Vagina (tissue), 2 donors: ENCODE measurements at regions not wholly inside any gene's neighbourhood (a gene's known extent, or its start where the extent isn't known, plus 50 kb on each side); places are given as distances from the start of the nearest gene placed in this dataset.

ENCODE experiments used
- DNase-seq, 2 donors: peaks; one replicate each; pipeline ENCODE4 v3.0.0-alpha.2; 2017; ENCODE audit errors: extremely low spot score in 2 of 2
- H3K27ac ChIP-seq: fragments of 200-600 bp; sonication (generic); one replicate; pipeline ENCODE4 v1.5.1; 2019
- H3K27me3 ChIP-seq: fragments of 200-600 bp; sonication (generic); one replicate; pipeline ENCODE4 v1.5.1; 2019
- H3K36me3 ChIP-seq, 2 donors: fragments of 200-600 bp; sonication (generic); one replicate each; pipeline ENCODE4 v1.5.1; 2017 to 2019
- H3K4me1 ChIP-seq: fragments of 200-600 bp; sonication (generic); one replicate; pipeline ENCODE4 v1.5.1; 2019
- H3K4me3 ChIP-seq, 2 donors: fragments of 200-600 bp; sonication (generic); 1 replicate in 1 of 2; 2 replicates in 1 of 2; pipeline ENCODE4 v1.5.1; 2016 to 2019
- H3K9me3 ChIP-seq: fragments of 200-600 bp; sonication (generic); one replicate; pipeline ENCODE4 v1.5.1; 2019
- CTCF ChIP-seq, 3 experiments: fragments of 450-650 bp in 2 of 3; fragments of 200-600 bp in 1 of 3; sonication (generic) in 1 of 3; IDR thresholded peaks; one replicate each; pipeline ENCODE4 v1.5.1; 2017 to 2019; ENCODE audit warnings: antibody characterized with exemption in 3 of 3, mild to moderate bottlenecking in 2 of 3, moderate library complexity in 2 of 3
- POLR2A ChIP-seq, 2 donors: fragments of 450-650 bp; IDR thresholded peaks; one replicate each; pipeline ENCODE4 v1.6.1; 2017; ENCODE audit warnings: antibody characterized with exemption in 2 of 2, mild to moderate bottlenecking in 2 of 2, moderate library complexity in 2 of 2
- POLR2AphosphoS5 ChIP-seq, 2 donors: sonication (generic); formaldehyde crosslinking; IDR thresholded peaks; one replicate each; pipeline ENCODE4 v1.9.0; 2017; ENCODE audit warnings: antibody characterized with exemption in 2 of 2, mild to moderate bottlenecking in 2 of 2, low read depth in 1 of 2; ENCODE audit not compliant: insufficient read depth in 1 of 2
- intact Hi-C: fragments of 100-400 bp; cut with DNase I; formaldehyde crosslinking; loops from one replicate; pipeline ENCODE4 v1.15.1; 2023

GRCh38 chr4:20196476-20196875 is 55.2 kb upstream of the SLIT2 start:
- DNase-seq: no peak
- Histone ChIP-seq H3K4me3 (no peak overlapping the region), H3K9me3 (no peaks in the 10 kb centered on the region), H3K27ac (no peak overlapping the region), H3K36me3 (no peaks in the 10 kb centered on the region), H3K27me3 (no peaks in the 10 kb centered on the region), H3K4me1 (peaks cover 20% of the 10 kb centered on the region)
- intact Hi-C loops: no loop called here
- TF ChIP-seq CTCF (IDR thresholded peaks at IDR 0.05) (no peak), POLR2A (IDR thresholded peaks at IDR 0.05) (no peak), POLR2AphosphoS5 (IDR thresholded peaks at IDR 0.05; ENCODE audit: insufficient read depth in 1 of 2, low read depth in 1 of 2) (no peak)

GRCh38 chr4:20195071-20195885 is 56.4 kb upstream of the SLIT2 start:
- TF ChIP-seq POLR2A (IDR thresholded peaks at IDR 0.05) (no peak), POLR2AphosphoS5 (IDR thresholded peaks at IDR 0.05; ENCODE audit: insufficient read depth in 1 of 2, low read depth in 1 of 2) (no peak), CTCF (IDR thresholded peaks at IDR 0.05) (no peak)
- Histone ChIP-seq H3K9me3 (no peaks in the 10 kb centered on the region), H3K36me3 (no peaks in the 10 kb centered on the region), H3K4me3 (no peak overlapping the region), H3K4me1 (peaks cover 20% of the 10 kb centered on the region), H3K27me3 (no peaks in the 10 kb centered on the region), H3K27ac (no peak overlapping the region)
- intact Hi-C loops: no loop called here
- no peak for DNase-seq

- H3K4me1 ChIP-seq: peaks cover 20% of the 10 kb centered on the region
- H3K27ac ChIP-seq: no peak overlapping the region
- no peaks in the 10 kb centered on the region for H3K27me3 ChIP-seq
- DNase-seq: no peak
- intact Hi-C loops: no loop called here
- H3K36me3 ChIP-seq: no peaks in the 10 kb centered on the region
- no peak overlapping the region for H3K4me3 ChIP-seq
- no peak for TF ChIP-seq POLR2AphosphoS5 (IDR thresholded peaks at IDR 0.05; ENCODE audit: insufficient read depth in 1 of 2, low read depth in 1 of 2)
- no peak for TF ChIP-seq POLR2A (IDR thresholded peaks at IDR 0.05)
- no peak for TF ChIP-seq CTCF (IDR thresholded peaks at IDR 0.05)
- H3K9me3 ChIP-seq: no peaks in the 10 kb centered on the region
These were observed 57.3 kb upstream of the SLIT2 start for GRCh38 chr4:20194123-20195013.

GRCh38 chr4:20193141-20193936 is 58.4 kb upstream of the SLIT2 start:
- Histone ChIP-seq H3K27ac (peak overlapping the region; percentile 5), H3K9me3 (no peaks in the 10 kb centered on the region), H3K4me3 (no peak overlapping the region), H3K36me3 (no peaks in the 10 kb centered on the region), H3K27me3 (no peaks in the 10 kb centered on the region), H3K4me1 (peaks cover 20% of the 10 kb centered on the region)
- no peak for TF ChIP-seq POLR2A (IDR thresholded peaks at IDR 0.05)
- no peak for TF ChIP-seq POLR2AphosphoS5 (IDR thresholded peaks at IDR 0.05; ENCODE audit: insufficient read depth in 1 of 2, low read depth in 1 of 2)
- TF ChIP-seq CTCF (IDR thresholded peaks at IDR 0.05): no peak
- DNase-seq: no peak
- intact Hi-C loops: no loop called here
